GM23338 (cell line): ENCODE measurements at regions not wholly inside any gene's neighbourhood (a gene's known extent, or its start where the extent isn't known, plus 50 kb on each side); places are given as distances from the start of the nearest gene placed in this dataset.

ENCODE experiments used
- CREB1 ChIP-seq: fragments of 250-450 bp; sonication (Bioruptor Pico); IDR thresholded peaks from 2 replicates; pipeline ENCODE4 v1.5.0; 2020; ENCODE audit warnings: low read depth, mild to moderate bottlenecking, moderate library complexity
- ETS1 ChIP-seq: IDR thresholded peaks from 2 replicates; pipeline ENCODE4 v1.6.1; 2016; ENCODE audit warnings: antibody characterized with exemption
- EZH2 ChIP-seq: fragments of 200-600 bp; sonication (generic); IDR thresholded peaks from one replicate; pipeline ENCODE4 v1.8.0; 2017; ENCODE audit warnings: antibody characterized with exemption, mild to moderate bottlenecking, low read depth; ENCODE audit not compliant: unreplicated experiment
- EZH2phosphoT487 ChIP-seq: fragments of 200-600 bp; sonication (generic); IDR thresholded peaks from one replicate; pipeline ENCODE4 v1.8.1; 2018; ENCODE audit warnings: antibody characterized with exemption; ENCODE audit not compliant: unreplicated experiment
- JUNB ChIP-seq: IDR thresholded peaks from one replicate; pipeline ENCODE4 v1.6.1; 2016; ENCODE audit warnings: antibody characterized with exemption; ENCODE audit not compliant: unreplicated experiment
- NANOG ChIP-seq: IDR thresholded peaks from 2 replicates; pipeline ENCODE4 v1.6.1; 2016; ENCODE audit warnings: antibody characterized with exemption, borderline replicate concordance
- POLR2AphosphoS5 ChIP-seq: IDR thresholded peaks from 2 replicates; pipeline ENCODE4 v1.6.1; 2016; ENCODE audit warnings: antibody characterized with exemption, low read depth
- STAT1 ChIP-seq: IDR thresholded peaks from one replicate; pipeline ENCODE4 v1.6.1; 2016; ENCODE audit warnings: antibody characterized with exemption; ENCODE audit not compliant: unreplicated experiment
- ZNF114 ChIP-seq: fragments of 250-450 bp; sonication (Bioruptor Pico); IDR thresholded peaks from 2 replicates; pipeline ENCODE4 v1.5.0; 2020; ENCODE audit warnings: mild to moderate bottlenecking, moderate library complexity
- ZNF331 ChIP-seq: fragments of 250-450 bp; sonication (Bioruptor Pico); IDR thresholded peaks from 2 replicates; pipeline ENCODE4 v1.5.0; 2020; ENCODE audit warnings: low read depth, mild to moderate bottlenecking, moderate library complexity
- TF ChIP-seq, protein P1 (sequence below), 2 experiments: fragments of 200-600 bp in 1 of 2; sonication (generic) in 1 of 2; conservative IDR thresholded peaks; 2 replicates each; pipeline versions ENCODE4 v1.5.1 to v1.6.1; 2016 to 2017; ENCODE audit warnings: antibody characterized with exemption in 2 of 2, low read depth in 2 of 2, mild to moderate bottlenecking in 2 of 2, moderate library complexity in 1 of 2
- TF ChIP-seq, protein P2 (sequence below): IDR thresholded peaks from one replicate; pipeline ENCODE4 v1.6.1; 2018; ENCODE audit warnings: antibody characterized with exemption; ENCODE audit not compliant: unreplicated experiment

- TF ChIP-seq ETS1 (no peak), EZH2 (no peak), POLR2AphosphoS5 (no peak), EZH2phosphoT487 (no peak), ZNF331 (CRISPR knock-in tag) (no peak), JUNB (no peak), CREB1 (CRISPR knock-in tag) (no peak), NANOG (no peak), ZNF114 (CRISPR knock-in tag) (no peak), STAT1 (no peak)
- TF ChIP-seq, protein P1, sequence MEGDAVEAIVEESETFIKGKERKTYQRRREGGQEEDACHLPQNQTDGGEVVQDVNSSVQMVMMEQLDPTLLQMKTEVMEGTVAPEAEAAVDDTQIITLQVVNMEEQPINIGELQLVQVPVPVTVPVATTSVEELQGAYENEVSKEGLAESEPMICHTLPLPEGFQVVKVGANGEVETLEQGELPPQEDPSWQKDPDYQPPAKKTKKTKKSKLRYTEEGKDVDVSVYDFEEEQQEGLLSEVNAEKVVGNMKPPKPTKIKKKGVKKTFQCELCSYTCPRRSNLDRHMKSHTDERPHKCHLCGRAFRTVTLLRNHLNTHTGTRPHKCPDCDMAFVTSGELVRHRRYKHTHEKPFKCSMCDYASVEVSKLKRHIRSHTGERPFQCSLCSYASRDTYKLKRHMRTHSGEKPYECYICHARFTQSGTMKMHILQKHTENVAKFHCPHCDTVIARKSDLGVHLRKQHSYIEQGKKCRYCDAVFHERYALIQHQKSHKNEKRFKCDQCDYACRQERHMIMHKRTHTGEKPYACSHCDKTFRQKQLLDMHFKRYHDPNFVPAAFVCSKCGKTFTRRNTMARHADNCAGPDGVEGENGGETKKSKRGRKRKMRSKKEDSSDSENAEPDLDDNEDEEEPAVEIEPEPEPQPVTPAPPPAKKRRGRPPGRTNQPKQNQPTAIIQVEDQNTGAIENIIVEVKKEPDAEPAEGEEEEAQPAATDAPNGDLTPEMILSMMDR (conservative IDR thresholded peaks at IDR 0.05; ENCODE audit: low read depth in 2 of 2) = no peak
- TF ChIP-seq, protein P2, sequence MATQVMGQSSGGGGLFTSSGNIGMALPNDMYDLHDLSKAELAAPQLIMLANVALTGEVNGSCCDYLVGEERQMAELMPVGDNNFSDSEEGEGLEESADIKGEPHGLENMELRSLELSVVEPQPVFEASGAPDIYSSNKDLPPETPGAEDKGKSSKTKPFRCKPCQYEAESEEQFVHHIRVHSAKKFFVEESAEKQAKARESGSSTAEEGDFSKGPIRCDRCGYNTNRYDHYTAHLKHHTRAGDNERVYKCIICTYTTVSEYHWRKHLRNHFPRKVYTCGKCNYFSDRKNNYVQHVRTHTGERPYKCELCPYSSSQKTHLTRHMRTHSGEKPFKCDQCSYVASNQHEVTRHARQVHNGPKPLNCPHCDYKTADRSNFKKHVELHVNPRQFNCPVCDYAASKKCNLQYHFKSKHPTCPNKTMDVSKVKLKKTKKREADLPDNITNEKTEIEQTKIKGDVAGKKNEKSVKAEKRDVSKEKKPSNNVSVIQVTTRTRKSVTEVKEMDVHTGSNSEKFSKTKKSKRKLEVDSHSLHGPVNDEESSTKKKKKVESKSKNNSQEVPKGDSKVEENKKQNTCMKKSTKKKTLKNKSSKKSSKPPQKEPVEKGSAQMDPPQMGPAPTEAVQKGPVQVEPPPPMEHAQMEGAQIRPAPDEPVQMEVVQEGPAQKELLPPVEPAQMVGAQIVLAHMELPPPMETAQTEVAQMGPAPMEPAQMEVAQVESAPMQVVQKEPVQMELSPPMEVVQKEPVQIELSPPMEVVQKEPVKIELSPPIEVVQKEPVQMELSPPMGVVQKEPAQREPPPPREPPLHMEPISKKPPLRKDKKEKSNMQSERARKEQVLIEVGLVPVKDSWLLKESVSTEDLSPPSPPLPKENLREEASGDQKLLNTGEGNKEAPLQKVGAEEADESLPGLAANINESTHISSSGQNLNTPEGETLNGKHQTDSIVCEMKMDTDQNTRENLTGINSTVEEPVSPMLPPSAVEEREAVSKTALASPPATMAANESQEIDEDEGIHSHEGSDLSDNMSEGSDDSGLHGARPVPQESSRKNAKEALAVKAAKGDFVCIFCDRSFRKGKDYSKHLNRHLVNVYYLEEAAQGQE = no peak
Observed at GRCh38 chr2:172215172-172215935, 112.7 kb upstream of the DLX2 start.
